NCI-H526 treated with DMSO at 0.1 percent for 48 hours (cell line): ENCODE measurements at regions not wholly inside any gene's neighbourhood (a gene's known extent, or its start where the extent isn't known, plus 50 kb on each side); places are given as distances from the start of the nearest gene placed in this dataset.

Experiments used
- DNase-seq: peaks from one replicate; lab custom pipeline; 2025; lab: John Stamatoyannopoulos, UW

GRCh38 chr12:88946372-88946997 is 366.2 kb upstream of the KITLG start:
- DNase-seq, result peak; percentile 42

GRCh38 chr12:88945051-88945732 is 364.9 kb upstream of the KITLG start:
- no peak for DNase-seq

GRCh38 chr12:88944397-88944796 is 364.1 kb upstream of the KITLG start:
- DNase-seq, result no peak

GRCh38 chr12:88940854-88941253 is 360.6 kb upstream of the KITLG start:
- DNase-seq, result no peak

- no peak for DNase-seq
Measured at GRCh38 chr12:88935856-88936255, 355.6 kb upstream of the KITLG start.

GRCh38 chr12:88934163-88934747 is 354.0 kb upstream of the KITLG start:
- DNase-seq, result no peak

DNA sequence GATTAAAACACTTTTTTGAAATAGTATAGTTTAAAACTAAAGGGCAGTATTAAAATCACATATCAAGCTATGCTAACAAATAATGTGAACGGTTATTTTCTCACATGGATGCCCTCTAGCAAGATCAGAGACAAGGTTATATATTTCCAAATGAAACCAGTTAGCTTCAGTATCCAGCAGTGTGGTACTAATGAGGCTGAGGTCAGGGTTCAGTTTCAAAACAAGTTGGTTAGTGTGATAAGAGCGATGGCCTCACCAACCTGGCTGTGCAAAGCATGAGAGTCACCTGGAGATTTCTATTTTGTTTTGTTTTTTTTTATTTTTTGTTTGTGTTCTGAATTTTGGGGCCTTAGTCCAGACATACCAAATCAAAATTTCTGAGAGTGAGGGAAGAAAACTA is 352.2 kb upstream of the KITLG start:
- DNase-seq, result no peak

DNA sequence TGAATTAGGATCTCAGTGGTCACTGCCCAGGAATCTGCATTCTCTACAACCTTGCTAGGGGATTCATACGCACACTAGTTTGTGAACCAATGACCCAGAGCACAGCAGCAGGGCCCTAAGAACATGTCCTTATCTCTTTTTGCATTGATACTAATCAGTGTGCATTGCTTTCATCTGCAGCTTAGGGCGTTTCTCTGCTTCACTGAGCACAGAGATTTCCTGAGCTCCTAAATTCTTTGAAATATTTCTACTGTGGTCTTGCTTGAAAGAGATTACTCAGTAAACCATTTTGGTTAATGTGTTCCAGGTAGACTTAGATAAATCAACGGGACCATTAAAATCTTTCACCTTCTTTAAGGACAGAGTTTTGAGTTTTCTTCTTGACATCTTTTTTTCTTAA is 351.3 kb upstream of the KITLG start:
- no peak for DNase-seq

DNA sequence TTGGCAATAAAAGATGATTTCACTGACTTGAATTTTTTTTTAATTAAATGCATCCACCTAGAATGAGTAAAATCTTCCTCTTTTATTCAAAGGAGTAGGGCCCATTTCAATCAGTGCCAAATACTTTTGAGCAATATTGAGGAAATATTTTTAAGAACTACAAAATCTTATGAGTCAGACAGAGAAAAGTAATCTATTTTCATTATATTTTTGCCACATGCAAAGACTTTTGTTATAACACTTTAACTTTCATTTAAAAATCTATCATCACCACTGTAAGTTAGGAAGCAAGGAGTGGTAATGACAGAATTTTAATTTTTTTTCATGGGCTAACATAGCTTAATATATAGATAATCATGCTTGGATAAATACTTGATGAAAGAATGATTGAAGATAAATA is 345.2 kb upstream of the KITLG start:
- DNase-seq, result no peak

- DNase-seq, result no peak
Measured at GRCh38 chr12:88924162-88924561, 343.9 kb upstream of the KITLG start.

DNA sequence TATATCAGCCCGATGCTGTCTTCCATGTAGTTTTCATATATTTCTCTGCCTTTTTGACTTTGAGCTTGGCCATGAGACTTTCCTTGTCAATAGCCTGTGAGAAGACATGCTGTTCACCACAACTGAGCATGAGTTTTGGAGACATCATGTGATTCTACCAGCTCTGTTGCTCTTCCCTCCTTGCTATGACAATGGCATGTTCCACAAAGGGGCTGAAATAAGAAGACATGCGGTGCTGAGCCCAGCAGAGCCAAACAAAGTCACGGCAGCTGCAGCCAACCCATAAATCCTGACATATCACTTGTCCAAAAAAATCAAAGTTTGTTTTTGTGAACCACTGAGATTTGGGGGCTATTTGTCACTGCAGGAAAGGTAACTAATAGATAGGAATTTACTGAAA is 343.4 kb upstream of the KITLG start:
- no peak for DNase-seq

DNA sequence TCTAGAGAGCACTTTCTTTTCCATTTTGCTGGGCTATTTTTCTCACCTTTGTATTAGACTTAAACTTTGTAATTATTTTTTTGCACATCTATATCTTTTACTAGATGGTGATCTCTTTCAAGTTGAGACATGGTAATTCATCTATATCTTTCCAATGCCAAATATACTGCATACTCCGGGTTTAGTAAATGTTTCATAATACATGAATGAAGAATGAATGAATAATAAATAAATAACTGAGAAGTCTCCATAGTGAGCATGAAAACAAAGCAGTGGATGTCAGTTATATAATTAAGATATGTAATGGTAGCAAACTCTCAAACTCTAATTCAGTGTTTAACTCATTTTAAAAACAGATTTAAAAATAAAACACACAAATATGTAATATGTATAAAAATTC is 342.5 kb upstream of the KITLG start:
- no peak for DNase-seq

- DNase-seq, result no peak
Measured at GRCh38 chr12:88921890-88922532, 341.7 kb upstream of the KITLG start.

DNA sequence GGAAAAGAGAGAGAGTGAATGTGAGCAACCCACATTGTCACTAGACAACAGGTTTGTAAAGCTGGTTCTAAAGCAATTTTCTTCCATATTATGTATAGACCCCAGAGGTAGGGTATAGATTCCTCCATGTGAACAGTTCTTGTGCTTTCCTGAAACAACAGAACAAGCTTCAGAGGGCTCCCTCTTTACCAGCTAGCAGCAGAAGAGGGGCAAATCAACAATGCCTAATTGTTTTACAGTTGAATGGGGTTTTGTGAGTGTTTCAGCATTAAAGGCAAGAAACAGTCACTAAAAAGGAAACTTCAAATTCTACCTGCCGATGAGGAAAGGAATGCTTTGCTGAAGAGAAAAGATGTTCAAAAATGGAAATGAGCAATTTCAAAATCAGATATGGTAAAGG is 341.2 kb upstream of the KITLG start:
- no peak for DNase-seq

DNA sequence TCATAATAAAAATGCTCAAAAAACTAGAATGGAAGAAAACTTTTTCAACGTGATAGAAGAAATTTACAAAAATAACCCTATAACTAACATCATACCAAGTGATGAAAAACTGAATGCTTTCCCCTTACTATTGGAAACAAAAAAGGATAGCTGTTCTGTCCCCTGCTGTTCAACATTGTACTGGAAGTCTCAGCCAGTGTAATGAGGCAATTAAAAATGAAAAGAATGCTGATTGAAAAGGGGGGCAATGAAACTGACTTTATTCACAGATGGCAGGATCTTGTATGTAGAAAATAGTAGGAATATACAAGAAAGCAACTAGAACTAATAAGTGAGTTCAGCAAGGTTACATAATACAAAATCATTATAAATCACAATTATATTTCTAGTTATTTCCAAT is 337.9 kb upstream of the KITLG start:
- no peak for DNase-seq

DNA sequence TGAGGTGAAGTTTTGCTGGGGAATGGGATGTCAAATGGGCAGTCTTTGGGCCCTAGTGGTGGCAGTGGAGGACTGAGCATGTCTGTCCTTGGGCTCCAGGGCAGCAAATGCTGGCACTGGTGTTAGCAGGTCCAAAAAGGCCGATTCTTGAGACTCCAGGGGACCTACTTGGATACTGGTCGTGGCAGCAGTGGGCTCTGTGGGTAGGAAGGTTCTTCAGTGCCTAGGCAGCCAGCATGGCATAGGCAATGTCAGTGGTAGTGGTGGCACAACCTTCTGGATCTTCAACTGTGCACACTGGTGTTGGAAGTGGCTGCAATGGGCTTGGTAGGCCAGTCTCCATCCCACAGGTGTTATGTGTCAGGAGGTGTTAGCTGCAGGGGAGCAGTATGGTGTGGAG is 334.7 kb upstream of the KITLG start:
- no peak for DNase-seq

DNA sequence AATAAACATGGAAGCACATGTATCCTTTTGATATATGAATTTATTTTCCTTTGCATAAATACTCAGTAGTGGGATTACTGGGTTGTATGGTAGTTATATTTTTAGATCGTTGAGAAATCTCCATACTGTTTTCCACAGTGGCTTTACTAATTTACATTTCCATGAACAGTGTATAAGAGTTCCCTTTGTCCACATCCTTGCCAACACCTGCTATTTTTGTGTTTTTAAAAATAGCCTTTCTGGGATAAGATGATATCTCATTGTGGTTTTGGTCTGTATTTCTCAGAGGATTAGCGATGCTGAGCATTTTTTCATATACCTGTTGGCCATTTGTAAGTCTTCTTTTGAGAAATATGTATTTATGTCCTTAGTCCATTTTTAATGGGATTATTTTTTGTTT is 329.2 kb upstream of the KITLG start:
- peak; percentile 94 for DNase-seq

DNA sequence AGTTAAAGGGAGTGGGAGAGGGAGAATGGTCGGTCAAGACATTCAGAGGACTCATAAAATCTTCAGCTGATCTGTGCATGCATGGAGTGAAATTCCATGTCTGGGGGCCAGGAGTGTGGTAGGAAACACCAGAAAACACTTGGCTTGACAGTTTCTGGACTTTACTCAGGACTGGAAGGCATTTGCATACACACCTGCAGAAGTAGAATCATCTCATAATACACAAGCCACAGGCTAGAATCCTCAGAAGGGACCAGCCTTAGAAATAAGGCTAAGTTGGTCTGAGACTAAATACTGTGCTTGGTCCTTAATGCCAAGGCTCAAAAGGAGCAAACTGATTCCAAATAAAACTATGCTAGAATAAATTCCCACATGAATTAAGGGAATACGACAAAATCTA is 328.1 kb upstream of the KITLG start:
- peak; percentile 89 for DNase-seq

- no peak for DNase-seq
Measured at GRCh38 chr12:88904705-88905104, 324.4 kb upstream of the KITLG start.

DNA sequence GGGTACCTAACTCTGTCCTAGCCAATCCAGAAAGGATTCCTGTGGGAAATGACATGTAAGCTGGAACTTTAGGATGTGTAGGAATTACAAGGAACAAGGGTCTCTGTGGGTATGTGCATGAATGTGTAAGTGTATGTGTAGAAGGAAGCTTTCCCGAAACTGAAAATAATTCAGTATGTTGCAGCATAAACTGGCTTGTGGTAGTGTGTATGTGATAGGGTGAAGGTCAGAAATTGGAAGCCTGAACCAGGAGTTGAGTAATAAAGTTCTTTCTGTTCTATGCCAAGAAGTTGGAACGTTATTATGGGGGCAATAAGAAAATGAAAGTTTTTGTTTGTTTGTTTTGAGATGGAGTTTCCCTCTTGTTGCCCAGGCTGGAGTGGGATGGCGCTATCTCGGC is 323.1 kb upstream of the KITLG start:
- no peak for DNase-seq

GRCh38 chr12:88897723-88898122 is 317.5 kb upstream of the KITLG start:
- DNase-seq, result no peak

DNA sequence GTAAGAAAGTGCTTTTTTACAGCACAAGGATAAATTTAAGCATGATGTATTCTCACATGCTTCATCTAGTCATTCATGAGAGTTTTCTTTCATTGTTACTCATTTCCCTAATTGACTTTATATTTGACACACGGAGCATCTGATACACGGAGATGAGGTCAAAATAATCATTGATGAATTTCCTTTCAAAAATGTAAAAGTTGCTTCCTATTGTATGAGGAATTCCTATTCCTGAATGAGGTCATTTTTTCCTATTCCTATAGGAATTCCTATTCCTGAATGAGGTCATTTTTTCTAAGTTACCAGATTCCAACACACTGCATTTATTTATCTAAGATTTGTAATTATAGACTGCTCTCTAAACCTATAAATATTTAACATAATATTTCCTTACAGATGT is 316.7 kb upstream of the KITLG start:
- no peak for DNase-seq

DNA sequence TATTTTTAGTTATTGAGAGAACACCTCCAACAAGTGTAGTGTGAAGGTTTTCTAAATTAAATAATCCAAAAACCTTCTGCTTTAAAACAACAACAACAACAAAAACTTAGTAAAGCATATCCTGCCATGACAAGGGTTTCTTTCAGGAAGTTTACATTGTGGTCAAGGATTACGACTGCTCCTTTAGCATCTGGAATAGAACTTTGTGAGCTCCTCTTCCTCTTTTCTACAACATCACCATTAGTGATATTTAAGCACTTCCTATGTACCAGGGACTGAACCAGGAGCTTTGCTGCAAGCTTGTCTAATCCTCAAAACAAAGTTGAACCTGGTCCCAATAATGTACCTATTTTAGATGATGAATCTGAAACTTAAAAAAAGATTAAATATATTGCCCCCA is 315.4 kb upstream of the KITLG start:
- DNase-seq, result no peak
